HFF-Myc (cell line): ENCODE measurements at regions not wholly inside any gene's neighbourhood (a gene's known extent, or its start where the extent isn't known, plus 50 kb on each side); places are given as distances from the start of the nearest gene placed in this dataset.

Source experiments
- DNase-seq: peaks from one replicate; pipeline ENCODE4 v3.0.0-alpha.2; 2011; ENCODE audit warnings: low read depth; ENCODE audit errors: extremely low read depth
- H3K4me3 ChIP-seq: replicated peaks from 2 replicates; pipeline ENCODE4 v1.5.1; 2011; ENCODE audit warnings: low read depth, mild to moderate bottlenecking, control low read depth, low read length
- CTCF ChIP-seq: IDR thresholded peaks from 2 replicates; pipeline ENCODE4 v1.5.1; 2012; ENCODE audit warnings: mild to moderate bottlenecking, low read depth, low read length, control low read depth; ENCODE audit errors: missing control alignments

- no peak for DNase-seq
- TF ChIP-seq CTCF = no peak
- H3K4me3 ChIP-seq = no peak overlapping the region
Observed at GRCh38 chrX:4175221-4175620, 461.8 kb upstream of the PRKX start.

- TF ChIP-seq CTCF = no peak
- no peak for DNase-seq
- no peak overlapping the region for H3K4me3 ChIP-seq
Observed at GRCh38 chrX:4173743-4174142, 460.3 kb upstream of the PRKX start.

- H3K4me3 ChIP-seq = no peak overlapping the region
- TF ChIP-seq CTCF = no peak
- no peak for DNase-seq
Observed at GRCh38 chrX:4151798-4152197, 438.3 kb upstream of the PRKX start.

GRCh38 chrX:4150259-4150658 is 436.8 kb upstream of the PRKX start:
- no peak for TF ChIP-seq CTCF
- no peak overlapping the region for H3K4me3 ChIP-seq
- no peak for DNase-seq

- H3K4me3 ChIP-seq = no peak overlapping the region
- DNase-seq = no peak
- no peak for TF ChIP-seq CTCF
Observed at GRCh38 chrX:4129626-4130025, 416.2 kb upstream of the PRKX start.

GRCh38 chrX:4118666-4119530 is 405.4 kb upstream of the PRKX start:
- TF ChIP-seq CTCF = no peak
- no peak for DNase-seq
- H3K4me3 ChIP-seq = no peak overlapping the region
